GM19023 (cell line): ENCODE measurements at regions not wholly inside any gene's neighbourhood (a gene's known extent, or its start where the extent isn't known, plus 50 kb on each side); places are given as distances from the start of the nearest gene placed in this dataset.
"Not testable (repeated sequence)": the region's sequence is repeated elsewhere in the genome, so short reads cannot be mapped to it uniquely, and the experiment has no call there.

Experiments
- ATAC-seq: cut with Tn5 transposase; IDR thresholded peaks from one replicate; pipeline ENCODE4 v1.9.1; 2021; ENCODE audit warnings: mild to moderate bottlenecking, moderate library complexity; ENCODE audit not compliant: unreplicated experiment

GRCh38 chr12:105479710-105480109, 149.2 kb downstream of the C12orf75 start:
- no peak for ATAC-seq

GRCh38 chr12:105480162-105480561, 149.7 kb downstream of the C12orf75 start:
- ATAC-seq, result no peak

- ATAC-seq, result no peak
These were observed 151.2 kb downstream of the C12orf75 start for GRCh38 chr12:105481392-105482300.

GRCh38 chr12:105482951-105483350, 152.5 kb downstream of the C12orf75 start:
- ATAC-seq, result no peak

GRCh38 chr12:105483691-105484090, 153.2 kb downstream of the C12orf75 start:
- no peak for ATAC-seq

- ATAC-seq, result no peak
These were observed 154.9 kb downstream of the C12orf75 start for GRCh38 chr12:105485321-105485910.

GRCh38 chr12:105485921-105486320, 155.4 kb downstream of the C12orf75 start:
- no peak for ATAC-seq

- no peak for ATAC-seq
These were observed 157.5 kb downstream of the C12orf75 start for GRCh38 chr12:105487963-105488362.

GRCh38 chr12:105492591-105493545, 162.4 kb downstream of the C12orf75 start:
- no peak for ATAC-seq

GRCh38 chr12:105499205-105499604, 168.7 kb downstream of the C12orf75 start:
- no peak for ATAC-seq

- not testable (repeated sequence) for ATAC-seq
These were observed 170.2 kb downstream of the C12orf75 start for GRCh38 chr12:105500676-105501075.

GRCh38 chr12:105502426-105502930, 172.0 kb downstream of the C12orf75 start:
- ATAC-seq, result no peak

- no peak for ATAC-seq
These were observed 173.1 kb downstream of the C12orf75 start for GRCh38 chr12:105503619-105504018.

GRCh38 chr12:105504286-105504685, 173.8 kb downstream of the C12orf75 start:
- ATAC-seq, result no peak

GRCh38 chr12:105506678-105507310, 176.3 kb downstream of the C12orf75 start:
- ATAC-seq, result no peak

- no peak for ATAC-seq
These were observed 177.0 kb downstream of the C12orf75 start for GRCh38 chr12:105507311-105508038.

GRCh38 chr12:105508096-105508495, 177.6 kb downstream of the C12orf75 start:
- no peak for ATAC-seq

- ATAC-seq, result no peak
These were observed 180.0 kb downstream of the C12orf75 start for GRCh38 chr12:105510526-105510925.

- ATAC-seq, result not testable (repeated sequence)
These were observed 182.4 kb downstream of the C12orf75 start for GRCh38 chr12:105512861-105513260.
